Liver (tissue), 8 donors: ENCODE measurements at regions not wholly inside any gene's neighbourhood (a gene's known extent, or its start where the extent isn't known, plus 50 kb on each side); places are given as distances from the start of the nearest gene placed in this dataset.

Experiments used
- DNase-seq: peaks from one replicate; pipeline ENCODE4 v3.0.0-alpha.2; 2017; ENCODE audit warnings: low spot score
- H3K27ac ChIP-seq, 2 donors: one replicate each; pipeline ENCODE4 v1.7.0; 2013; ENCODE audit warnings: inconsistent platforms in 2 of 2, low read length in 2 of 2, control low read depth in 1 of 2, low read depth in 1 of 2, mild to moderate bottlenecking in 1 of 2
- H3K27me3 ChIP-seq, 4 donors: one replicate each; pipeline versions ENCODE4 v1.6.1 to v1.7.0; 2013; ENCODE audit warnings: low read length in 3 of 4, inconsistent platforms in 1 of 4, mild to moderate bottlenecking in 1 of 4, moderate library complexity in 1 of 4; ENCODE audit not compliant: control insufficient read depth in 4 of 4, insufficient read depth in 4 of 4
- H3K36me3 ChIP-seq, 4 donors: one replicate each; pipeline versions ENCODE4 v1.6.1 to v1.7.0; 2013; ENCODE audit warnings: low read length in 3 of 4, mild to moderate bottlenecking in 3 of 4, low read depth in 1 of 4, moderate library complexity in 1 of 4; ENCODE audit not compliant: control insufficient read depth in 4 of 4, insufficient read depth in 3 of 4
- H3K4me1 ChIP-seq, 4 donors: one replicate each; pipeline versions ENCODE4 v1.6.1 to v1.7.0; 2013; ENCODE audit warnings: low read length in 3 of 4, mild to moderate bottlenecking in 3 of 4, moderate library complexity in 1 of 4; ENCODE audit not compliant: control insufficient read depth in 4 of 4, insufficient read depth in 4 of 4
- H3K4me3 ChIP-seq, 3 donors: one replicate each; pipeline versions ENCODE4 v1.6.1 to v1.7.0; 2013; ENCODE audit warnings: low read length in 3 of 3, control low read depth in 1 of 3, low read depth in 1 of 3, mild to moderate bottlenecking in 1 of 3
- H3K9ac ChIP-seq, 2 donors: one replicate each; pipeline ENCODE4 v1.7.0; 2013; ENCODE audit warnings: low read length in 2 of 2, mild to moderate bottlenecking in 2 of 2, moderate library complexity in 2 of 2, control low read depth in 1 of 2, low read depth in 1 of 2
- H3K9me3 ChIP-seq, 4 donors: one replicate each; pipeline versions ENCODE4 v1.6.1 to v1.7.0; 2013; ENCODE audit warnings: low read length in 3 of 4; ENCODE audit not compliant: control insufficient read depth in 4 of 4
- CTCF ChIP-seq: fragments of 150-350 bp; IDR thresholded peaks from 2 replicates; pipeline ENCODE4 v1.5.1; 2017; ENCODE audit warnings: improper control_type of control experiment, low read depth, low read length; ENCODE audit not compliant: missing input control
- EGR1 ChIP-seq, 2 donors: IDR thresholded peaks; 2 replicates each; pipeline ENCODE4 v1.6.1; 2016 to 2018; ENCODE audit warnings: antibody characterized with exemption in 2 of 2, low read depth in 2 of 2
- FOXA1 ChIP-seq: IDR thresholded peaks from 2 replicates; pipeline ENCODE4 v1.6.1; 2016; ENCODE audit warnings: antibody characterized with exemption
- FOXA2 ChIP-seq: IDR thresholded peaks from 2 replicates; pipeline ENCODE4 v1.6.1; 2016; ENCODE audit warnings: antibody characterized with exemption
- GABPA ChIP-seq, 2 donors: IDR thresholded peaks in 1 of 2; conservative IDR thresholded peaks in 1 of 2; 2 replicates each; pipeline ENCODE4 v1.6.1; 2016; ENCODE audit warnings: antibody characterized with exemption in 2 of 2, mild to moderate bottlenecking in 1 of 2, moderate library complexity in 1 of 2
- HNF4A ChIP-seq, 2 donors: conservative IDR thresholded peaks; 2 replicates each; pipeline ENCODE4 v1.6.1; 2016; ENCODE audit warnings: antibody characterized with exemption in 2 of 2, mild to moderate bottlenecking in 2 of 2
- JUND ChIP-seq, 2 donors: IDR thresholded peaks; 2 replicates each; pipeline ENCODE4 v1.6.1; 2016; ENCODE audit warnings: antibody characterized with exemption in 2 of 2
- MAX ChIP-seq: IDR thresholded peaks from 2 replicates; pipeline ENCODE4 v1.6.1; 2016; ENCODE audit warnings: antibody characterized with exemption
- NR2F2 ChIP-seq: IDR thresholded peaks from 2 replicates; pipeline ENCODE4 v1.6.1; 2016; ENCODE audit warnings: antibody characterized with exemption
- RAD21 ChIP-seq, 2 donors: IDR thresholded peaks; 2 replicates each; pipeline ENCODE4 v1.6.1; 2016; ENCODE audit warnings: antibody characterized with exemption in 2 of 2, mild to moderate bottlenecking in 2 of 2
- REST ChIP-seq: IDR thresholded peaks from 2 replicates; pipeline ENCODE4 v1.6.1; 2016; ENCODE audit warnings: antibody characterized with exemption, mild to moderate bottlenecking
- RXRA ChIP-seq, 2 donors: IDR thresholded peaks; 2 replicates each; pipeline ENCODE4 v1.6.1; 2017 to 2018; ENCODE audit warnings: antibody characterized with exemption in 2 of 2, mild to moderate bottlenecking in 1 of 2
- SP1 ChIP-seq: IDR thresholded peaks from 2 replicates; pipeline ENCODE4 v1.6.1; 2018; ENCODE audit warnings: antibody characterized with exemption, mild to moderate bottlenecking
- TAF1 ChIP-seq: conservative IDR thresholded peaks from 2 replicates; pipeline ENCODE4 v1.6.1; 2016; ENCODE audit warnings: antibody characterized with exemption, mild to moderate bottlenecking
- YY1 ChIP-seq: IDR thresholded peaks from 2 replicates; pipeline ENCODE4 v1.6.1; 2016; ENCODE audit warnings: antibody characterized with exemption, mild to moderate bottlenecking
- WGBS: extraction: QIAGEN DNeasy Blood & Tissue Kit; methylation state at CpG from one replicate; pipeline ENCODE4 v1.1.7; 2013; 5-methylcytosine and 5-hydroxymethylcytosine counted together
- TF ChIP-seq, protein P1 (sequence below): IDR thresholded peaks from 2 replicates; pipeline ENCODE4 v1.6.1; 2016; ENCODE audit warnings: antibody characterized with exemption
- TF ChIP-seq, protein P2 (sequence below): IDR thresholded peaks from 2 replicates; pipeline ENCODE4 v1.6.1; 2016; ENCODE audit warnings: antibody characterized with exemption
- donor health status: healthy.
- donor health status: healthy.
- donor health status: healthy.
- donor health status: healthy.
- donor health status: healthy.

- no peaks in the 10 kb centered on the region for H3K36me3 ChIP-seq
- H3K9me3 ChIP-seq, result no peaks in the 10 kb centered on the region
- DNase-seq, result no peak
- no peaks in the 10 kb centered on the region for H3K27me3 ChIP-seq
- H3K4me3 ChIP-seq, result no peak overlapping the region
- H3K27ac ChIP-seq, result no peak overlapping the region
- TF ChIP-seq EGR1 (IDR thresholded peaks at IDR 0.05; ENCODE audit: low read depth in 2 of 2) (no peak), TAF1 (no peak), RAD21 (IDR thresholded peaks at IDR 0.05) (no peak), MAX (no peak), SP1 (no peak), REST (no peak), GABPA (IDR thresholded peaks at IDR 0.05 in 1 of 2, conservative IDR thresholded peaks at IDR 0.05 in 1 of 2) (no peak), FOXA1 (no peak), JUND (IDR thresholded peaks at IDR 0.05) (no peak), YY1 (no peak), RXRA (IDR thresholded peaks at IDR 0.05) (no peak), FOXA2 (no peak), CTCF (no peak), HNF4A (conservative IDR thresholded peaks at IDR 0.05) (no peak), NR2F2 (no peak)
- TF ChIP-seq, protein P1, sequence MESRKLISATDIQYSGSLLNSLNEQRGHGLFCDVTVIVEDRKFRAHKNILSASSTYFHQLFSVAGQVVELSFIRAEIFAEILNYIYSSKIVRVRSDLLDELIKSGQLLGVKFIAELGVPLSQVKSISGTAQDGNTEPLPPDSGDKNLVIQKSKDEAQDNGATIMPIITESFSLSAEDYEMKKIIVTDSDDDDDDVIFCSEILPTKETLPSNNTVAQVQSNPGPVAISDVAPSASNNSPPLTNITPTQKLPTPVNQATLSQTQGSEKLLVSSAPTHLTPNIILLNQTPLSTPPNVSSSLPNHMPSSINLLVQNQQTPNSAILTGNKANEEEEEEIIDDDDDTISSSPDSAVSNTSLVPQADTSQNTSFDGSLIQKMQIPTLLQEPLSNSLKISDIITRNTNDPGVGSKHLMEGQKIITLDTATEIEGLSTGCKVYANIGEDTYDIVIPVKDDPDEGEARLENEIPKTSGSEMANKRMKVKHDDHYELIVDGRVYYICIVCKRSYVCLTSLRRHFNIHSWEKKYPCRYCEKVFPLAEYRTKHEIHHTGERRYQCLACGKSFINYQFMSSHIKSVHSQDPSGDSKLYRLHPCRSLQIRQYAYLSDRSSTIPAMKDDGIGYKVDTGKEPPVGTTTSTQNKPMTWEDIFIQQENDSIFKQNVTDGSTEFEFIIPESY, result no peak
- TF ChIP-seq, protein P2, sequence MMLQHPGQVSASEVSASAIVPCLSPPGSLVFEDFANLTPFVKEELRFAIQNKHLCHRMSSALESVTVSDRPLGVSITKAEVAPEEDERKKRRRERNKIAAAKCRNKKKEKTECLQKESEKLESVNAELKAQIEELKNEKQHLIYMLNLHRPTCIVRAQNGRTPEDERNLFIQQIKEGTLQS, result no peak
- H3K4me1 ChIP-seq, result no peaks in the 10 kb centered on the region
- WGBS, result 77% methylated on average over 3 of the region's 3 CpGs
- H3K9ac ChIP-seq, result no peak overlapping the region
Measured at GRCh38 chr2:212902421-212902820, 249.0 kb downstream of the IKZF2 start.
